ENCODE measurements at regions not wholly inside any gene's neighbourhood (a gene's known extent, or its start where the extent isn't known, plus 50 kb on each side); places are given as distances from the start of the nearest gene placed in this dataset.

- H3K27ac ChIP-seq (ENCODE audit: low read depth, low read length) = no peak overlapping the region
Measured at GRCh38 chr12:75783093-75783877, 248.3 kb downstream of the PHLDA1 start.

GRCh38 chr12:75782069-75782581 is 249.5 kb downstream of the PHLDA1 start:
- no peaks in the 10 kb centered on the region for H3K27me3 ChIP-seq (ENCODE audit: control insufficient read depth in 1 of 2, insufficient read depth in 2 of 2, low read length in 2 of 2)
- H3K9ac ChIP-seq (ENCODE audit: low read depth in 1 of 2, low read length in 2 of 2) = no peak overlapping the region
- no peaks in the 10 kb centered on the region for H3K9me3 ChIP-seq (ENCODE audit: control insufficient read depth in 1 of 2, low read length in 2 of 2)
- no peaks in the 10 kb centered on the region for H3K4me1 ChIP-seq (ENCODE audit: control insufficient read depth in 1 of 2, insufficient read depth in 2 of 2, low read length in 2 of 2)
- H3K27ac ChIP-seq (ENCODE audit: low read depth, low read length) = no peak overlapping the region
- H3K36me3 ChIP-seq (ENCODE audit: control insufficient read depth in 1 of 2, insufficient read depth in 2 of 2, low read length in 2 of 2) = no peaks in the 10 kb centered on the region
- H3K4me3 ChIP-seq (ENCODE audit: low read depth in 1 of 2, low read length in 2 of 2) = no peak overlapping the region

More at GRCh38 chr12:75783093-75783877, 248.3 kb downstream of the PHLDA1 start:
- Histone ChIP-seq H3K9me3 (ENCODE audit: control insufficient read depth in 1 of 2, low read length in 2 of 2) (no peaks in the 10 kb centered on the region), H3K4me1 (ENCODE audit: control insufficient read depth in 1 of 2, insufficient read depth in 2 of 2, low read length in 2 of 2) (no peaks in the 10 kb centered on the region), H3K4me3 (ENCODE audit: low read depth in 1 of 2, low read length in 2 of 2) (no peak overlapping the region), H3K9ac (ENCODE audit: low read depth in 1 of 2, low read length in 2 of 2) (no peak overlapping the region), H3K36me3 (ENCODE audit: control insufficient read depth in 1 of 2, insufficient read depth in 2 of 2, low read length in 2 of 2) (no peaks in the 10 kb centered on the region), H3K27me3 (ENCODE audit: control insufficient read depth in 1 of 2, insufficient read depth in 2 of 2, low read length in 2 of 2) (no peaks in the 10 kb centered on the region)

DNA sequence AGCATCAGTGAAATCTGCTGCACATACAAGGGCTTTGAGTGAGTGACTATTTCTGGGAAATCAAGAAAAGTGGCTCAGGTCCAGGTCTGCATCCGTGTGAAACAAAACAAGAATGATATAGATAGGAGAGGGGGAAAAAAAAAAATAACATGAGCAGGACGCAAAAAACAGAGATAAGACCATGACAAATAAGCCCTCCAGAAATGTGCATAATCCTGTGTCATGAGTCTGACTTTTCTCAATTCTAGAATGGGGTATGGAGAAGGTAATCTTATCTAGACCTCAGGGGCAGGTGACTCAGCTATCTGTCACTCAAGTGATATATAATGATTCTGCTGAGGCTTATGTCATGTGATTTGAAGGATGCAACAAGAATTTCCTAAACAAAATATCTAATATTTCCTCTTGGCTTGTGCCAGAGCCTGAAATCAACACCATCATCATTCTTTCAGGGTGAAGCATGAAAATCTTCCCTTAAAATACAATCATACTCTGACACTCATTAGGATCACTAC is 250.0 kb downstream of the PHLDA1 start:
- Histone ChIP-seq H3K4me1 (ENCODE audit: control insufficient read depth in 1 of 2, insufficient read depth in 2 of 2, low read length in 2 of 2) (no peaks in the 10 kb centered on the region), H3K36me3 (ENCODE audit: control insufficient read depth in 1 of 2, insufficient read depth in 2 of 2, low read length in 2 of 2) (no peaks in the 10 kb centered on the region), H3K27me3 (ENCODE audit: control insufficient read depth in 1 of 2, insufficient read depth in 2 of 2, low read length in 2 of 2) (no peaks in the 10 kb centered on the region), H3K4me3 (ENCODE audit: low read depth in 1 of 2, low read length in 2 of 2) (no peak overlapping the region), H3K9ac (ENCODE audit: low read depth in 1 of 2, low read length in 2 of 2) (no peak overlapping the region), H3K27ac (ENCODE audit: low read depth, low read length) (no peak overlapping the region), H3K9me3 (ENCODE audit: control insufficient read depth in 1 of 2, low read length in 2 of 2) (no peaks in the 10 kb centered on the region)

- Histone ChIP-seq H3K9me3 (ENCODE audit: control insufficient read depth in 1 of 2, low read length in 2 of 2) (no peaks in the 10 kb centered on the region), H3K36me3 (ENCODE audit: control insufficient read depth in 1 of 2, insufficient read depth in 2 of 2, low read length in 2 of 2) (no peaks in the 10 kb centered on the region), H3K27ac (ENCODE audit: low read depth, low read length) (no peak overlapping the region), H3K27me3 (ENCODE audit: control insufficient read depth in 1 of 2, insufficient read depth in 2 of 2, low read length in 2 of 2) (no peaks in the 10 kb centered on the region), H3K4me1 (ENCODE audit: control insufficient read depth in 1 of 2, insufficient read depth in 2 of 2, low read length in 2 of 2) (no peaks in the 10 kb centered on the region), H3K9ac (ENCODE audit: low read depth in 1 of 2, low read length in 2 of 2) (no peak overlapping the region), H3K4me3 (ENCODE audit: low read depth in 1 of 2, low read length in 2 of 2) (no peak overlapping the region)
Measured at GRCh38 chr12:75779891-75780496, 251.6 kb downstream of the PHLDA1 start.

GRCh38 chr12:75774261-75775052 is 257.1 kb downstream of the PHLDA1 start:
- Histone ChIP-seq H3K27me3 (ENCODE audit: control insufficient read depth in 1 of 2, insufficient read depth in 2 of 2, low read length in 2 of 2) (no peaks in the 10 kb centered on the region), H3K4me1 (ENCODE audit: control insufficient read depth in 1 of 2, insufficient read depth in 2 of 2, low read length in 2 of 2) (no peaks in the 10 kb centered on the region)

DNA sequence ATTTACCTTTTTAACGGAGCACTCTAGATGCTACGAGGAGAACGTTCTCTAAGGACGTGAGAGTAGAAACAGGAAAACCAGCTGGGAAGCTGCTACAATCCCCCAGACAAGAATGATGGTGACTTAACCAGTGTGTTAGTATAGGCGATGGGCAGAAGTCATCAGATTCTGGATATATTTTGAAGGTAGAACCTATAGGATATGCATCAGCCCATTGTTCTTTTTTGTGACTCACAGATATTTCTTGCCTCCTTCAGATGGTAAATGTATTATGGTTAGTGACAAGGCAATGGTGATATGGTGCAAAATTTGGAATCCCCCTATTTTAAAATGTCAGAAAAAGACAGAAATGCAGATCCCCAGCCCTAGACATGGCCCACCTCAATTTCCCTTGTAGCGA is 258.2 kb downstream of the PHLDA1 start:
- H3K4me1 ChIP-seq (ENCODE audit: control insufficient read depth in 1 of 2, insufficient read depth in 2 of 2, low read length in 2 of 2) = no peaks in the 10 kb centered on the region
- no peak overlapping the region for H3K4me3 ChIP-seq (ENCODE audit: low read depth in 1 of 2, low read length in 2 of 2)
- H3K27me3 ChIP-seq (ENCODE audit: control insufficient read depth in 1 of 2, insufficient read depth in 2 of 2, low read length in 2 of 2) = no peaks in the 10 kb centered on the region
- H3K27ac ChIP-seq (ENCODE audit: low read depth, low read length) = no peak overlapping the region
- H3K9me3 ChIP-seq (ENCODE audit: control insufficient read depth in 1 of 2, low read length in 2 of 2) = no peaks in the 10 kb centered on the region
- no peaks in the 10 kb centered on the region for H3K36me3 ChIP-seq (ENCODE audit: control insufficient read depth in 1 of 2, insufficient read depth in 2 of 2, low read length in 2 of 2)
- no peak overlapping the region for H3K9ac ChIP-seq (ENCODE audit: low read depth in 1 of 2, low read length in 2 of 2)

More at GRCh38 chr12:75774261-75775052, 257.1 kb downstream of the PHLDA1 start:
- Histone ChIP-seq H3K27ac (ENCODE audit: low read depth, low read length) (no peak overlapping the region), H3K36me3 (ENCODE audit: control insufficient read depth in 1 of 2, insufficient read depth in 2 of 2, low read length in 2 of 2) (no peaks in the 10 kb centered on the region), H3K4me3 (ENCODE audit: low read depth in 1 of 2, low read length in 2 of 2) (no peak overlapping the region), H3K9ac (ENCODE audit: low read depth in 1 of 2, low read length in 2 of 2) (no peak overlapping the region), H3K9me3 (ENCODE audit: control insufficient read depth in 1 of 2, low read length in 2 of 2) (no peaks in the 10 kb centered on the region)

DNA sequence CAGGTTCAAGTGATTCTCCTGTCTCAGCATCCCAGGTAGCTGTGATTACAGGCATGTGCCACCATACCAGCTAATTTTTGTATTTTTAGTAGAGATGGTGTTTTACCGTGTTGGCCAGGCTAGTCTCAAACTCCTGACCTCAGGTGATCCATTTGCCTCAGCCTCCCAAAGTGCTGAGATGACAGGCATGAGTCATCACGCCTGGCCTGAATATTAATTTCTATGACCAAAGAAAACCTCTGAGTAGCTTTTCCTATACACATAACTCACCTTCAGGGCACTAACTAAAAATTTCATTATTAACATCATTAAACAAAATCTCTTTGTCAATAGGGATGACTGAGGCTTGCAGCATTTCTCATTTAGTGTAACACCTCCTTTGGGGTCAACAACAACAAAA is 259.6 kb upstream of the KRR1 start:
- Histone ChIP-seq H3K27me3 (ENCODE audit: control insufficient read depth in 1 of 2, insufficient read depth in 2 of 2, low read length in 2 of 2) (no peaks in the 10 kb centered on the region), H3K9me3 (ENCODE audit: control insufficient read depth in 1 of 2, low read length in 2 of 2) (no peaks in the 10 kb centered on the region), H3K27ac (ENCODE audit: low read depth, low read length) (no peak overlapping the region), H3K36me3 (ENCODE audit: control insufficient read depth in 1 of 2, insufficient read depth in 2 of 2, low read length in 2 of 2) (no peaks in the 10 kb centered on the region), H3K4me3 (ENCODE audit: low read depth in 1 of 2, low read length in 2 of 2) (no peak overlapping the region), H3K9ac (ENCODE audit: low read depth in 1 of 2, low read length in 2 of 2) (no peak overlapping the region), H3K4me1 (ENCODE audit: control insufficient read depth in 1 of 2, insufficient read depth in 2 of 2, low read length in 2 of 2) (peaks cover 0 to 10% of the 10 kb centered on the region in 2 donors)

GRCh38 chr12:75767957-75768356 is 256.5 kb upstream of the KRR1 start:
- Histone ChIP-seq H3K9me3 (ENCODE audit: control insufficient read depth in 1 of 2, low read length in 2 of 2) (no peaks in the 10 kb centered on the region), H3K27ac (ENCODE audit: low read depth, low read length) (no peak overlapping the region), H3K9ac (ENCODE audit: low read depth in 1 of 2, low read length in 2 of 2) (no peak overlapping the region), H3K27me3 (ENCODE audit: control insufficient read depth in 1 of 2, insufficient read depth in 2 of 2, low read length in 2 of 2) (no peaks in the 10 kb centered on the region), H3K4me1 (ENCODE audit: control insufficient read depth in 1 of 2, insufficient read depth in 2 of 2, low read length in 2 of 2) (peaks cover 0 to 14% of the 10 kb centered on the region in 2 donors), H3K36me3 (ENCODE audit: control insufficient read depth in 1 of 2, insufficient read depth in 2 of 2, low read length in 2 of 2) (no peaks in the 10 kb centered on the region), H3K4me3 (ENCODE audit: low read depth in 1 of 2, low read length in 2 of 2) (no peak overlapping the region)

- Histone ChIP-seq H3K27me3 (ENCODE audit: control insufficient read depth in 1 of 2, insufficient read depth in 2 of 2, low read length in 2 of 2) (no peaks in the 10 kb centered on the region), H3K27ac (ENCODE audit: low read depth, low read length) (no peak overlapping the region), H3K4me3 (ENCODE audit: low read depth in 1 of 2, low read length in 2 of 2) (no peak overlapping the region), H3K36me3 (ENCODE audit: control insufficient read depth in 1 of 2, insufficient read depth in 2 of 2, low read length in 2 of 2) (no peaks in the 10 kb centered on the region), H3K9me3 (ENCODE audit: control insufficient read depth in 1 of 2, low read length in 2 of 2) (no peaks in the 10 kb centered on the region), H3K9ac (ENCODE audit: low read depth in 1 of 2, low read length in 2 of 2) (no peak overlapping the region), H3K4me1 (ENCODE audit: control insufficient read depth in 1 of 2, insufficient read depth in 2 of 2, low read length in 2 of 2) (peaks cover 0 to 14% of the 10 kb centered on the region in 2 donors)
Measured at GRCh38 chr12:75766263-75767160, 255.1 kb upstream of the KRR1 start.
